GM19023 (cell line): ENCODE measurements at regions not wholly inside any gene's neighbourhood (a gene's known extent, or its start where the extent isn't known, plus 50 kb on each side); places are given as distances from the start of the nearest gene placed in this dataset.
"Not testable (repeated sequence)": the region's sequence is repeated elsewhere in the genome, so short reads cannot be mapped to it uniquely, and the experiment has no call there.

ENCODE experiments used
- ATAC-seq: cut with Tn5 transposase; IDR thresholded peaks from one replicate; pipeline ENCODE4 v1.9.1; 2021; ENCODE audit warnings: mild to moderate bottlenecking, moderate library complexity; ENCODE audit not compliant: unreplicated experiment

DNA sequence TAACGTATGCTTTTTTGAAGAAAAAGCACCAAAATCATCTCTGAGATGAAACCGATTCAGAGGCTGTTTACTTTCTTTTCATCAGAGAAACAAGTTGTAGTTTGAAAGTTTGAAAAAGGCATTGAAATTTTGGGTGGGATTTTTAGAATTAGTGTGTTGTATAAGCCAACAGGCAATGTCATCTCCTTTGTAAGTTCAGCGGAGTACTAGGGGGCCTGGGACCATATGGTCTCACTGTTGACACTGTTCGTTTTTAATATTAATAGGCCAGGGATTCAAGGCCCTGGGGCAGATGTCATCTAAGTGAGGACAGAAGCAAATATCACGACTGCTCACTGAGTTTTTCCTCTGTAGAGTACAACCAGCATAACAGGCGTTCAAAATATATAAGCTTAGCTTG is 256.2 kb upstream of the RARB start:
- ATAC-seq = no peak

GRCh38 chr3:25173606-25174005 is 254.5 kb upstream of the RARB start:
- ATAC-seq = no peak

GRCh38 chr3:25174251-25174650 is 253.8 kb upstream of the RARB start:
- no peak for ATAC-seq

GRCh38 chr3:25177041-25177440 is 251.0 kb upstream of the RARB start:
- ATAC-seq = no peak

DNA sequence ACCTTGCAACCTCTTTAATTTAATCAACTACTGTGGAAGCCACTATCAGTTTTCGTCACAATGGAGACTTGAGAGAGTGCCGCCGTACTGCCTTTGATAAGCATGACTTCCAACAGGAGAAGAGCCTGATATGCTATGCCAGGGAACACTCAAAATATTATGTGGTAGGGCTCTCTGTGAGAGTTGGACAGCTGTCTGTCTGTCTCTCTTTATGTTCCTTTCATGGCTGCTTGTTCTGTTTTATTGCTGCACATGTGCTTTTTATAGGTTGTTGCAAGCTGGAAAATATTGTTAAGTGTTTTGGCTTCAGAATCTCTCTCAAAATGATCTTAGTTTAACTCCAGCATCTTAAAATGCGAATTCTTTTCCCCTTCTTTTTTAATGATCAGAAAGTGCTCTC is 249.4 kb upstream of the RARB start:
- ATAC-seq = no peak

GRCh38 chr3:25181096-25181495 is 247.0 kb upstream of the RARB start:
- no peak for ATAC-seq

DNA sequence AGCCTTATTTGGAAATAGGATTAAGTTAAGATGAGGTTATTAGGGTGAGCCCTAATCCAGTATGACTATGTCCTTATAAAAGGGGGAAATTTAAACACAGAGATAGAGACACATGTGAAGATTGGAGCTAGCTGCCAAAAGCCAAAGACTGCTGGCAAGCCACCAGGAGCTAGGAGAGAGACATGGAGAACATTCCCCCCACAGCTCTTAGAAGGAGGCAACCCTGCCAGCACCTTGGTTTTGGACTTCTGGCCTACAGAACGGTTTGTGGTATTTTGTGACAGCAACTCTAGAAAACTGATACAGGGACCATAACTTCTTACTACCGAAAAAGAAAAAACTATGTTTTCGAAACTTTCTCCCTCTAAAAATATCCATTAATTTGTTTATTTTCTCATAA is 245.3 kb upstream of the RARB start:
- no peak for ATAC-seq

- no peak for ATAC-seq
Measured at GRCh38 chr3:25184641-25185250, 243.3 kb upstream of the RARB start.

DNA sequence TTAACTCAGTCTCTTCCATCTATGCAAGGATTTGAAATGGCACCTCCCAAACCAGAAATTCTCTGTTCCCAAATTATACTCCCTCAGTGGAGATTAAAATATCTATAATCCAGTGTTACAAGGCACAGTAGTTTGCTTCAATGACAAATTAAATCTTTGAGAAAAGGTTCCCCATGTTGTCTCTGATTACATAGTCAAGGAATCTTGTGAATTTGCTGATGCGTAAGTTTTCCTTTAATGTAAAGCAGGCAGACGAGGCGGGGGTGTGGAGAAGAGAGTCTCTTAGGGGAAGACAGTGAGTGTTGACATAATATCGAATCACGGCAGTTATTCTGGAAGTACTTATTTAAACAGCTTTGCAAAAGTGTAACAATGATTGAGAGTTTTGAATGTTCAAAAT is 236.4 kb upstream of the RARB start:
- no peak for ATAC-seq

DNA sequence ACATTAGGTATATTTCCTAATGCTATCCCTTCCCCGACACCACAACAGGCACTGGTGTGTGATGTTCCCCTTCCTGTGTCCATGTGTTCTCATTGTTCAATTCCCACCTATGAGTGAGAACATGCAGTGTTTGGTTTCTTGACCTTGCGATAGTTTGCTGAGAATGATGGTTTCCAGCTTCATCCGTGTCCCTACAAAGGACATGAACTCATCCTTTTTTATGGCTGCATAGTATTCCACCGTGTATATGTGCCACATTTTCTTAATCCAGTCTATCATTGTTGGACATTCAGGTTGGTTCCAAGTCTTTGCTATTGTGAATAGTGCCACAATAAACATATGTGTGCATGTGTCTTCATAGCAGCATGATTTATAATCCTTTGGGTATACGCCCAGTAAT is 228.5 kb upstream of the RARB start:
- not testable (repeated sequence) for ATAC-seq

- ATAC-seq = no peak
Measured at GRCh38 chr3:25212736-25213135, 215.3 kb upstream of the RARB start.

DNA sequence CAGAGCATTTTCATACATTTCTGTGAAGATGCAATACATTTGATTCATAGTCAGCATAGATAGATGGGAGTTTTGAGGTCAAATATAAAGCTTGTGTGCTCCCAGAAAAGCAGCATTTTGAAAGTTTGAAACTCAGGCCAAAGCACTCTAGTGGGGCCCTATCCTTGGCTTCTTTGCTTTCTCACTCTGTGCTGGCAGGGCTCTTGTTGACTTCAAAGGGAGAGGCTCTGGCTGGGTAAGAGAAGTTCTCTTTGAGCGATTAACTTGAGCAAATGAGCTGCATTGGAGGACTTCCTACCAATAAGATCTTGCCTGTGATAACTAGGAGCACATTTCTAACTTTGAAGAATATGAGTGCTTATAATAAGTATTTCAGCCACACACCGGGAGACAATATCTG is 214.0 kb upstream of the RARB start:
- ATAC-seq = no peak

GRCh38 chr3:25218362-25218761 is 209.7 kb upstream of the RARB start:
- ATAC-seq = no peak

- no peak for ATAC-seq
Measured at GRCh38 chr3:25226747-25227146, 201.3 kb upstream of the RARB start.

DNA sequence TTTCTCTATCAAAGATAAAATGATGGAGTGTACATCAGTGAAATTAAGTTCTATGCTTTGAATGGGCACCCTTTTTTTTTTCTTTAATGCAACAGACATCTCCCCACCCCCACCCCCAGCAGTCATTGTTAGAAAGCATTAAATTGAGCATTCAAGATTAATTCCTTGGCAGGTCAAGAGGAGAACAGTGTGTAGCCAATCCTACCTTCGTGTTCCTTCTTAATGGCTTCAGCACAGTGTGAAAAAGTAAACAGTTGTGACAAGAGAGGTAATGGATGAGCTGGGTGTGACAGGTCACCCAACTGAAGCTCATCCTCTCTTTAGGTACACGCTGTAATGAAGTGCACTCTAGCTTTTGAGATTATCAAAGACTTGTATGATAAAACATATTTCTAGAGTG is 198.5 kb upstream of the RARB start:
- ATAC-seq = no peak

DNA sequence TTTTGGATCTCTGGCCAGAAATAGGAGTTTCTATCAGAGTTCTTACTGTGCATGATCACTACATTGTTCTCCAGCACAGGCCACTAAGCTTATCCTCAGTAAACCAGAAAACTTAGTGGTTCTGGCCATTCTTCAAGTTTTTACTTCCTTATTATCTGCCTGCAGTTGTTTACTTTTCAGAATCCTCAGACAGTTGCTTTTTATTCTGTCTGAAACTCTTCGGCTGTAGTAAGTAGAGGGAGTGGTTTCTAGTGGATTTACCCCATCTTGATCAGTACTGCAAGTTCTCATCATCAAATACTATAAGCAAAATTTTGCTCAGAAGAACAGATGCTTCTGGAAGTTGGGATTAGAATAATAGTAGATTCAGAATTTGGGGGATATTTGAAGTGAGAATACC is 193.0 kb upstream of the RARB start:
- ATAC-seq = no peak

DNA sequence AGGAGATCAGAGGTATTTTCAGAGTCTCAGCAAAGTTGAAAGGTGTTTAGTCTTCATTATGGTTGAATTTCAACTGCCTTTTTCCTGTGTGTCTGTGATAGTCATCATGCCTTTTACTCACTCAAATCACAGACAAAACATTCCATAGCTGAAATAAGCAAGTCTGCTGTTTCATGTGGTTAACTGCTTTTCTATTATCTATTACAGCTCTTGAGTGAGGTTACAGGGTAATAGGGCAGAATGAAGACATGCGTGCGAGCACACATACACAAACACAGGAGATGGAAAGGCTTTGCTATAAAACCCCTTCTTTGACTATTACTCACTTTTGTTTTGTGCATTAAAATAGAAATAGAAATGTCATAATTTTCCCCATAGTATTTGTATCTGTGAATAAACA is 192.6 kb upstream of the RARB start:
- ATAC-seq = no peak

DNA sequence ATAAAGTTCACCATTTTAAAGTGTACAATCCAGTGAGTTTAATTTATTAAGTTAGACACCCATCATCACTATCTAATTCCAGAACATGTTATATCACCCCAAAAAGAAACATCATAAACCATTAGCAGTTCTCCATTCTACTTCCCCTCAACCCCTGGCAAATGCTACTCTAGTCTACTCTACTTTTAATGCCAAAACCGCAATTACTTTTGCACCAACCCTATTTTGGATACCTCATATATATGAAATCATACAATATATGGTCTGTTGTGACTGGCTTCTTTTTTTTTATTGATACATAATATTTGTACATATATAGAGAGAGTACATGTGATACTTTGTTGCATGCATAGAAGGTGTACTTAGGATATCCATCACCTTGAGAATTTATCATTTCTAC is 190.5 kb upstream of the RARB start:
- no peak for ATAC-seq

DNA sequence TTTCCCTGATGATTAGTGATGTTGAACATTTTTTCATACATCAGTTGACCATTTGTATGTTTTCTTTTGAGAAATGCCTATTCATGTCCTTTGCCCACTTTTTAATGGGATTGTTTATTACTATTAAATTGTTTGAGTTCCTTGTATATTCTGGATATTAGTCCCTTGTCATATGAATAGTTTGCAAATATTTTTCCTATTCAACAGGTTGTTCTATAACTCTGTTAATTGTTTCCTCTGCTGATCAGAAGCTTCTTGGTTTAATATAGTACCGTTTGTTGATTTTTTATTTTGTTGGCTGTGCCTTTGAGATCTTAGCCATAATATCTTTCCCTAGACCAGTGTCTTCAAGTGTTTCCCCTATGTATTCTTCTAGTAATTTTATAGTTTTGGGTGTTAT is 189.0 kb upstream of the RARB start:
- no peak for ATAC-seq

DNA sequence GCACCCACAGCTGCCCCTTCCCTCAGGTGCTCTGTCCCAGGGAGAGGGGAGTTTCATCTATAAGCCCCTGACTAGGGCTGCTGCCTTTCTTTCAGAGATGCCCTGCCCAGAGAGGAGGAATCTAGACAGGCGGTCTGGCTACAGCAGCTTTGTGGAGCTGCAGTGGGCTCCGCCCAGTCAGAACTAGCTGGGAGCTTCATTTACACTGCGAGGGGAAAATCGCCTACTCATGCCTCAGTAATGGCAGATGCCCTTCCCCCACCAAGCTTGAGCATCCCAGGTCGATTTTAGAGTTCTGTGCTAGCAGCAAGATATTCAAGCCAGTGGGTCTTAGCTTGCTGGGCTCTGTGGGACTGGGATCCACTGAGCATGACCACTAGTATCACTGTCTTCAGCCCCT is 181.2 kb upstream of the RARB start:
- ATAC-seq = no peak

DNA sequence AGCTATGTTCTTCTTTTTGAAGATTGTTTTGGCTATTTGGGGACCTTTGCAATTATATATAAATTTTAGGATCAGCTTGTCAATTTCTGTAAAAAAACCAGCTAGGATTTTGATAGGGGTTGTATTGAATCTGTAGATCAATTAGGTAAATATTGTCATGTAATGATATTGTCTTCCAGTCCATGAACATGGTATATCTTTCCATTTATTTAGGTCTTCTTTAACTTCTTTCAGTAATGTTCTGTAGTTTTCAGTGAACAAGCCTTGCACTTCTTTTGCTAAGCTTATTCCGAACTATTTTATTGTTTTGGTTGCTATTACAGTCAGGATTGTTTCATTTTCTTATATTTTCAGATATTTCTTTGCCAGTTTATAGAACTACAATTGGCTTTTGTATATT is 175.8 kb upstream of the RARB start:
- ATAC-seq = no peak

DNA sequence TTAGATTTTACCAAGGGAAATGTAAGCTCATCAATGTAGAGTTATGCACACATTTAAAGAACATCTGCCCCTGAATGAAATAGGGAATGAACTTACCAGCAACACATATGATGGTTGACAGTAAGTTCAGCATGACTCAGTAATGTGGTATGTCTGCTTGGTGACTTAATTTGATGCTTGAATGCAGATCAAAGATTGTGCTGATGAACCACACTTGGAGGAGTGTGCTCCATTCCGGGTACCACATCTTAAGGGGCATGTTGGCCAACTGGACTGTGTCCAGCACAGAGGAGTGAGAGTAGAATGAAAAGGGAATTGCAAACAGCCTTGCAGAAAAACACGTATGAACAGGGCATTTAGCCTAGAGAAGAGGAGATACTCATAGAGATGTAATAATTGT is 171.0 kb upstream of the RARB start:
- ATAC-seq = no peak

- no peak for ATAC-seq
Measured at GRCh38 chr3:25259871-25260270, 168.2 kb upstream of the RARB start.

DNA sequence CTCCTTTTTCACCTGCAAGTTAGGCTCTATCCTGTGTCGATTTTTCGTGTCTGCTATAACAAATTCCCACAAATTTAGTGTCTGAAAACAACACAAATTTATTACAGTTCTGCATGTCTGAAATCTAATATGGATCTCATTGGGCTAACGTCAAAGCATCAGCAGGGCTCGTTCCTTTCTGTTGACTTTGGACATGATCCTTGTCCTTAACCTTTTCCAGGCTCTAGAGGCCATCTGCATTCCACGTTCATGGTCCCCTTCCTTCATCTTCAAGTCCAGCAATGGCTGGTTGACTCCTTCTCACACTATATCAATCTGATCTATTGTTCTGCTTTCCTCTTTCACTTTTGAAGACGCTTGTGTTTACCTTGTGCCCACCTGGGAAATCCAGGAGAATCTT is 165.7 kb upstream of the RARB start:
- no peak for ATAC-seq
